Mucosa of stomach (tissue), 1 donor: ENCODE measurements at regions not wholly inside any gene's neighbourhood (a gene's known extent, or its start where the extent isn't known, plus 50 kb on each side); places are given as distances from the start of the nearest gene placed in this dataset.

ENCODE experiments used
- H3K27me3 ChIP-seq: one replicate; pipeline ENCODE4 v1.7.0; 2013; ENCODE audit warnings: mild to moderate bottlenecking, low read length; ENCODE audit not compliant: control insufficient read depth, insufficient read depth
- H3K36me3 ChIP-seq: one replicate; pipeline ENCODE4 v1.7.0; 2013; ENCODE audit warnings: low read length; ENCODE audit not compliant: control insufficient read depth, insufficient read depth
- H3K4me1 ChIP-seq: one replicate; pipeline ENCODE4 v1.7.0; 2013; ENCODE audit warnings: mild to moderate bottlenecking, low read length; ENCODE audit not compliant: control insufficient read depth, insufficient read depth
- H3K4me3 ChIP-seq: one replicate; pipeline ENCODE4 v1.7.0; 2013; ENCODE audit warnings: low read length
- H3K9ac ChIP-seq: one replicate; pipeline ENCODE4 v1.7.0; 2013; ENCODE audit warnings: mild to moderate bottlenecking, low read length, moderate library complexity
- H3K9me3 ChIP-seq: one replicate; pipeline ENCODE4 v1.7.0; 2013; ENCODE audit warnings: mild to moderate bottlenecking, low read length, moderate library complexity; ENCODE audit not compliant: control insufficient read depth
- donor health status: Pancreatic carcinoma.

DNA sequence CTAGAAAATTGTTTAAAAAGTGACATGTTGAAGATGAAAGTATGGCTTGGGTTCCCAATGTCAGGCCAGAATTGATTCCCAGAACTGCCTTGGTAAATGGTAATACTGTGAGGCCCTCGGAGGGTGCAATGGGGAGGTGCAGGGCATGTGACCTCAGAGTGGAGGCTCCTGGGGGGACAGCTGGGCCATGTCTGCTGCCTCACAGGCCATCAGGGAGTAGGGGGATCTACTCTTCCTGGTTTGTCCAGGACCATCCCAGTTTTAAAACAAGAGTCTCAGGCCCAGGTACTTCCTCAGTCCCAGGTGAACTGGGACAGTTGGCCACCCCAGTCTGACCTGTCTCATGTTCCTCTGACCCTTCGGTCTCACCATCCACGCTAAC, 55.3 kb upstream of the SNX9 start:
- Histone ChIP-seq H3K36me3 (no peaks in the 10 kb centered on the region), H3K27me3 (no peaks in the 10 kb centered on the region), H3K4me3 (no peak overlapping the region), H3K9me3 (no peaks in the 10 kb centered on the region), H3K4me1 (peaks cover 30% of the 10 kb centered on the region), H3K9ac (no peak overlapping the region)

DNA sequence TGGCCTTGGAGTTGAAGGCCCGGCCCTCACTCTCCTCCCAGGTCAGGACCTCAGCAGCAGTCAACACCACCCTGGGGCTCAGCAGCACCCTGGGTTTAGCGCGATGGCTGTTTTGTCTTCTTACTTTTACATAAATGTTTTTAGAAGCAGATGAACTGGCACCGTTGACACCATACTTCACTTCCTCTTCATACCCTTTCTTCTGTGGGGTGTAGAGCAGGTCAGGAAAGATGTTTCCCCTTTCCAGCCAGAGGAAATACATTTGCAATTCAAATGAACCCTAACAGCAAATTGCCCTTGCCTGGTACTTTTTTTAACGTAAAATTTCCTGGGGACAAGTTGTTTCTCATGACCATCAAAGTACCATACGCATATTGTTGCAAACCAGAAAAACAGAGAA, 54.7 kb upstream of the SNX9 start:
- no peak overlapping the region for H3K9ac ChIP-seq
- no peak overlapping the region for H3K4me3 ChIP-seq
- H3K9me3 ChIP-seq, result no peaks in the 10 kb centered on the region
- H3K27me3 ChIP-seq, result no peaks in the 10 kb centered on the region
- no peaks in the 10 kb centered on the region for H3K36me3 ChIP-seq
- H3K4me1 ChIP-seq, result peaks cover 25% of the 10 kb centered on the region

DNA sequence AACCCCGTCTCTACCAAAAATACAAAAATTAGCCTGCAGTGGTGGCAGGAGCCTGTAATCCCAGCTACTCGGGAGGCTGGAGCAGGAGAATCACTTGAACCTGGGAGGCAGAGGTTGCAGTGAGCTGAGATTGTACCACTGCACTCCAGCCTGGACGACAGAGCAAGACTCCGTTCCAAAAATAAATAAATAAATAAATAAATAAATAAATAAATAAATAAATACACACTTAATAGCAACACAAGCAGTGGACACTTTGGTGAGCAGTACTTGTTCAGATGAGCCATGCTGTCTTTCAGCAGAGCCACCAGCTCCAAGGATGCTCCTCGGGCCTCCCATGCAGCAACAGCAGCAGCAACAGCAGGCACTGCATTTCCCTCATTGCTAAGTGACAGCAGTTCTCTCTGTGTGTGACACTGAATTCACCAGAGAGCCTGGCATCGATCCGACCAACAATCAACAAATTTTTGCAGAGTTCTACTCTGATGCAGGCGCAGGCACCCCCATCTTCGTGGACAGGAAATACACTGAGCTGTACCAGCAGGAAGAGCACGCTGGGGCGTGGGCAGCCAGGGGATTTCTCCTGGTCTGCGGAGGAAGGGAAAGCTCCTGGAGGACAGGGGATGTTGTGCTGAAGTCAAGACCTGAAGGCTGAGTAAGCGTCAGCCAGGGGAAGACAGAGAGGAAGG, 54.0 kb upstream of the SNX9 start:
- H3K9me3 ChIP-seq, result no peaks in the 10 kb centered on the region
- H3K4me1 ChIP-seq, result peaks cover 18% of the 10 kb centered on the region
- H3K9ac ChIP-seq, result no peak overlapping the region
- H3K36me3 ChIP-seq, result no peaks in the 10 kb centered on the region
- no peaks in the 10 kb centered on the region for H3K27me3 ChIP-seq
- H3K4me3 ChIP-seq, result no peak overlapping the region

- Histone ChIP-seq H3K27me3 (no peaks in the 10 kb centered on the region), H3K9ac (no peak overlapping the region), H3K4me3 (no peak overlapping the region), H3K36me3 (no peaks in the 10 kb centered on the region), H3K4me1 (peaks cover 9% of the 10 kb centered on the region), H3K9me3 (no peaks in the 10 kb centered on the region)
Measured at GRCh38 chr6:157769776-157770426, 53.1 kb upstream of the SNX9 start.

- Histone ChIP-seq H3K4me3 (no peak overlapping the region), H3K36me3 (no peaks in the 10 kb centered on the region), H3K9ac (no peak overlapping the region), H3K27me3 (no peaks in the 10 kb centered on the region), H3K4me1 (peaks cover 6% of the 10 kb centered on the region), H3K9me3 (no peaks in the 10 kb centered on the region)
Measured at GRCh38 chr6:157770946-157771345, 52.1 kb upstream of the SNX9 start.

GRCh38 chr6:157772820-157773219, 50.2 kb upstream of the SNX9 start:
- Histone ChIP-seq H3K4me3 (no peak overlapping the region), H3K4me1 (peaks cover 6% of the 10 kb centered on the region), H3K27me3 (no peaks in the 10 kb centered on the region), H3K9ac (no peak overlapping the region), H3K9me3 (no peaks in the 10 kb centered on the region), H3K36me3 (no peaks in the 10 kb centered on the region)
